ENCODE measurements at regions not wholly inside any gene's neighbourhood (a gene's known extent, or its start where the extent isn't known, plus 50 kb on each side); places are given as distances from the start of the nearest gene placed in this dataset.

DNA sequence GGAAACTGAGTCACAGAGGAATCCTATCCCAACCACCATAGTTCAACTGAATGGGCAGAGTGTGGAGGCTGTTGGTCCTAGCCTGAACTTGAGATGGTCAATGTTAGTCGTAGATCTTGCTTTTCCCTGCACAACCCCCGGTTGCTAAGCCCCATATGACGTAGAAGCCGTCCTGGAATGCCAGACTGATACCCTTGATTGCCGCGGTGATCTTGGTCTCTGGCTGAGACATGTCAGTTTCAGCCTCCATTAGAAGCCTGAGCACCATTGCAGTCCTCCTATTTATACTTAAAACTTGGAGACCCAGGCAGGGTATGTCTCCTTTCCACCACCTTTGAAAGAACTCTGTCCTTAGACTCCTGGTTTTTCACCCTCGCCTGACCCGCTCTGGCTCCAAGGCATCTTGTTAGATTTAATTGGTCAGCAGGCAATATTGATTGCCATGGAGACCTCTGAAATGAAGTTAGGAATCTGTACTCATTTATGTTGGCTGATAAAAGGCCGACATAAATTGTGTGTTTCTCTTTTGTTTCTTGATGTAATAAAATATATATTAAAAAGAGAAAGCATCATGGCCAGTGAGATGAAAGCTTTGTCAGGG, 53.4 kb downstream of the RPLP1 start:
- no peak for ATAC-seq

DNA sequence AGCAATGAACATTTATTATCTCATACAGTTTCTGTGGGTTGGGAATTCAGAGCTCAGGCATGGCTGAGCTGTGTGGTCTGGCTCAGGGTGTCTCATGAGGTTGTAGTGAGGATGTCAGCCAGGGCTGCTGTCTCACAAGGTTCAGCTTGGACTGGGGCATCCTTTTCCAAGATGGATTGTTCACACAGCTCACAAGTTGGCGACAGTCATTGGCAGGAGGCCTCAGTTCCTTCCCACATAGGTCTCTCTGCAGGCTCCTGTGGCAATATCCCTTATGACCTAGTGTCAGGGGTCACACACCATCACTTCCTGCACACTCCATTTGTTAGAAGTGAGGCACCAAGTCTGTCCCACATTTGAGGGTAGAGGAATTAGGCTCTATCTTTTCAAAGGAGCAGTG, 56.0 kb downstream of the RPLP1 start:
- ATAC-seq, result no peak

DNA sequence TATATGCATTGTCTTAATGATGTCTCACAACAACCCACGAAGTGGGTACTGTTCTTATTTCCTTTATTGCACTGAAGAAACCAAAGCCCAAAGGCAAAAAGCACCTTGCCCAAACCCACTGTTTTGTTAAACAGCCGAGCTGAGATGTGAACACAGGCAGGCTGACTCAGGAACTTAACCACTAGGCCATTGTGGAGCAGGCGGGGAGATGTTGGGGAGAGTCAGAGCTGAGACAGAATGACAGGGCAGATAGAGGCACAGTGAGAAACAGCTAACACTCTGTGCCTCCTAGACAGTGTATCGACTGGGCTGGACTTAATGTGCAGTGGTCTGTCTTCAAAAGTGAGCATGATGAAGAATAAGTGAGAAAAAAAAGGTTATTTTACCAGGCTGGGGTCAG, 56.5 kb downstream of the RPLP1 start:
- ATAC-seq, result no peak

DNA sequence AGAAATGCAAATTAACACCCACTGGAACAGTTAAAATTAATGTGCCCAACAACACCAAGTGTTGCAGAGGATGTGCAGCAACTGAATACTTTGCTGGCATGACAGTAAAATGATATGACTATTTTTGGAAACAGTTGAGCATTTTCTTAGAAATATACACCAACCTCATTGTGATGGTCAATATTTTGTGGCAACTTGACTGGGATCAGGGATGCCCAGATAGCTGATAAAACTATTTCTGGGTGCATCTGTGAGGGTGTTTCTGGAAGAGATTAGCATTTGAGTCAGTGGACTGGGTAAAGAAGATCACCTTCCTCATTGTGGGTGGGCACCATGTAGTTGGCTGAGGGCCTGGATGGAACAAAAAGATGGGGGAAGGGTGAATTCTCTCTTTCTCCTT, 57.9 kb downstream of the RPLP1 start:
- ATAC-seq, result no peak

DNA sequence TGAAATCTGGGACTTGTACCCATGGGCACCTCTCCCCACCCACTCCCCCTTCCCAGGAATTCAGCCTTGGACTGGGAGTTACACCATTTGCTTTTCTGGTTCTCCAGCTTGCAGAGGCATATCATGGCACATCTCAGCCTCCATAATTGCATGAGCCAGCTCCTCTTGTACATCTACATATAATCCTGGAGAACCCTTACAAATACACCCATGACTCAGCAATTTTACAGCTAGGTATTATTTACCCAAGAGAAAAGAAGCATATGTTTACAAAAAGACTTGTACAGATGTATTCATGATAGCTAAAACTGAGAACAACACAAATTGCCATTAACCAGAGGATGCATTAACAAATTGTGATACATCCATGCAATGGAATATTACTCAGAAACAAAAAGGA, 58.4 kb downstream of the RPLP1 start:
- ATAC-seq, result no peak

DNA sequence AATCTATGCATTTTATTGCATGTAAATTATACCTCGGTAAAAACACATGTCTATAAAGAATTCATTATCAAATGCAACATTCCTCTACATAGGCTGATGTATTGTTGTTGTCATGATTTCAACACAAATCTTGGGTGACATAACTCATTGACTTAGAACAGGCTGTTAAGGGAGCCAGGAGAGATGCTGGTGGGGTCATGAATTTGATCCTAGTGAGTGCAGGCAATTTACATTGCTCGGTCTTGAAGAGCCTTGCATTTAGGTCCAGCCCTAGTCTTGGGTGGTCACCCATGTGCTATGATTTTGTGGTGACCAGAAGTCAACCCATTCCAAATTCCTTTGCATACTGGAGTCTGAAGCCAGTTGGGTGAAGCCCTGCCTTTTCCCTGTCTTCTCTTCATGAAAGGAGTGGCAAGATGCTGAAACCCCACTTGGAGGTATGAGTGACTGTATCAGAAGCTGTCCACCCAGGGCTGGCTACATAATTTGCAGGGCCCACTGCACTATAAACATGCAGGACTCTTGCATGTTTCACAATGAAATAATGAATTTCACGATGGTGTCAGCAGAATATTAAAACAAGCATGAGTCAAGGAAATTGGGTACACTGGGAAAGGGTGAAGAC, 59.2 kb downstream of the RPLP1 start:
- ATAC-seq, result no peak

DNA sequence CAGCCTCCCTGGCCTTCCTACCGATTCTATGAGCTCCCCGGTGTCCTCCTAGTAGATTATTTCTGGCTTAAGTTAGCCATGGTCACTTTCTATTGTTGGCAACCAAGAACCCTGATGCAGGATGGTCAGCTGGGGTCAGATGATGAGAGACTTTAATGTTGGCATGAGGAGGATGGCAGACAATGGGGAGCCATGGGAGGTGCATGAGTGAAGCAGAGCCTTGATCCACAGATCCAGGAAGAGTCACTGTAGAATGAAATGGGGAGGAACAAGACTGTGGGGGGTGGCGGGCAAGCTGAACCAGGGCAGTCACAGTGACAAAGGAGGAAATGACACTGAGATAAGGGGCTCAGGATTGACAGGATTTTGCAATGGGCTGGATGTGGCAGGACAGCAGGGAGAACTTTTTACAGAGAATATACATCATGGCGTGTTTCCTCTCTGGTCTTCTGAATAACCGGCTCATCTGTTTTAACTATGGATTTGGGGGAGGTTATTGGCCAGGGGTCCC, 60.9 kb downstream of the RPLP1 start:
- ATAC-seq, result no peak

DNA sequence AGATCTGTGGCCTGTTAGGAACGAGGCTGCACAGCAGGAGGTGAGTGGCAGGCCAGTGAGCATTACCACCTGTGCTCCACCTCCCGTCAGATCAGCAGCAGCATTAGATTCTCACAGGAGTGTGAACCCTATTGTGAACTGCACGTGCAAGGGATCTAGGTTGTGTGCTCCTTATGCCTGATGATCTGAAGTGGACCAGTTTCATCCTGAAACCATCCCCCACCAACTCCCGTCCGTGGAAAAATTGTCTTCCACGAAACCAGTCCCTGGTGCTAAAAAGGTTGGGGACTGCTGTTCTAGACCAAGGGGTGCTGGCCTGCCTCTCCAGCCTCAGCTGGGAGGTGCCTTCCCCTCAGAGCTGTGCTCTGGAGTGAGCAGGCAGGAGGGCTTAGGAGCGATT, 61.4 kb downstream of the RPLP1 start:
- ATAC-seq, result no peak

DNA sequence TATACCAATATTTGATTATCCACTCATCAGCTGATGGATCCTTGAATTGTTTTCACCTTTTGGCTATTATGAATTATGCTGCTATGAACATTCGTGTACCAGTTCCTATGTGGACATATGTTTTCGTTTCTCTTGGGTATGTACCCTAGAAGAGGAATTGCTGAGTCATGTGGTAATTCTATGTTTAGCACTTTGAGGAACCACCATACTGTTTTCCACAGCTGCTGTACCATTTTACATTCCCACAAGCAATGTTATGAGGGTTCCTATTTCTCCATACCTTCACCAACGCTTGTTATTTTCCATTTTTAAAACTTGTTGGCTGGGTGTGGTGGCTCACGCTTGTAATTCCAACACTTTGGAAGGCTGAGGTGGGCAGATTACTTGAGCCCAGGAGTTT, 62.9 kb downstream of the RPLP1 start:
- no peak for ATAC-seq

DNA sequence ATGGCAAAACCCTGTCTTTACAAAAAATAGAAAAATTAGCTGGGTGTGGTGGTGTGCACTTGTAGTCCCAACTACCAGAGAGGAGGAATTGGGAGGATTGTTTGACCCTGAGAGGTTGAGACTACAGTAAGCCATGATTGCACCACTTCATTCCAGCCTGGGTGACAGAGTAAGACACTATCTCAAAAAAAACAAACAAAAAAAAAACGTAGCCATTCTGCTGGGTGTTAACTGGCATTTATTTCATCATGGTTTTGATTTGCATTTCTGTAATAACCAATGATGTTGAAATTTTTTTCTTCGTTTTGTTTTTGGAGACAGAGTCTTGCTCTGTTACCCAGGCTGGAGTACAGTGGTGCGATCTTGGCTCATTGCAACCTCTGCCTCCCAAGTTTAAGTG, 63.3 kb downstream of the RPLP1 start:
- ATAC-seq, result no peak

DNA sequence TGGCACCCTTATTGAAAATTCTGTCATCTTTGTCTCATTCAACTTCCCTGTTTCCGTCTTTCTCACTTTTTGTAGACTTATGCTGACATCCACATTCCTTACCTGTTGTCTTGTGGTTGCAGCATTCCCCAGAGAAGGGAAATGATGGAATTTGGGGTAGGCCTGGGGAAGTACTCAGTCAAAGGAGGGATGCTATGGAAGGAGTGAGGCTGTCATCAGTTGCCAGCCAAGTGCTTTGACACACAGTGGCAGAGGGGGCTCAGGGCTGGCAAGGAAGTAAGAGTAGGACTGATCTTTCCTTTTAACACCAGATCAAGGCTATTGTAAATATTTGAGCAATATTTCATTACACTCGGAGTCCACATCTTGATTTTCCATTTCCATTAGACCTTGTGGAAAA, 64.4 kb downstream of the RPLP1 start:
- no peak for ATAC-seq

DNA sequence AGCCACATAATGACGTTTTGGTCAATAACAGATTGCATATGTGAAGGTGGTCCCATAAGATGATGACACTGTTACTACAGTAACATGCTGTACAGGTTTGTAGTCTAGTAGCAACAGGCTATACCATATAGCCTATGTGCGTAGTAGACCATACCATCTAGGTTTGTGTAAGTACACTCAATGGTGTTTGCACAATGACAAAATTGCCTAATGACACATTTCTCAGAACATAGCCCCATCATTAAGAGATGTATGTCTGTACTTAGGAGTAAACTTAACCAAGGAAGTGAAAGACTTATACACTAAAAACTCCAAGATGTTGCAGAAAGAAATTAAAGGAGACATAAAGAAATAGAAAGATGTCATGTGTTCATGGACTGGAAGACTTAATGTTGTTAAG, 66.2 kb downstream of the RPLP1 start:
- ATAC-seq, result no peak

DNA sequence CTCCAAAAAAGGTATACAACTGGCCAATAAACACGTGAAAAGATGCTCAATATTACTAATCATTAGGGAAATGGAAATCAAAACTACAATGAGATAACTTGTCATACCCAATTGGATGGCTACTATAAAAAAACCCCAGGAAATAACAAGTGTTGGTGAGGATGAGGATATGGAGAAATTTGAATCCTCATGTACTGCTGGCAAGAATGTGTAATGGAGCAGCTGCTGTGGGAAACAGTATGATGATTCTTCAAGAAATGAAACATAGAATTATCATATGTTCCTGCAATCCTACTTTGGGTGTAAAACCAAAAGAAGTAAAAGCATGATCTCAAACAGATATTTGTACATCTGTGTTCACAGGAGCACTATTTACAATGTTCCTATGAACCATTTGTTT, 67.4 kb downstream of the RPLP1 start:
- no peak for ATAC-seq

DNA sequence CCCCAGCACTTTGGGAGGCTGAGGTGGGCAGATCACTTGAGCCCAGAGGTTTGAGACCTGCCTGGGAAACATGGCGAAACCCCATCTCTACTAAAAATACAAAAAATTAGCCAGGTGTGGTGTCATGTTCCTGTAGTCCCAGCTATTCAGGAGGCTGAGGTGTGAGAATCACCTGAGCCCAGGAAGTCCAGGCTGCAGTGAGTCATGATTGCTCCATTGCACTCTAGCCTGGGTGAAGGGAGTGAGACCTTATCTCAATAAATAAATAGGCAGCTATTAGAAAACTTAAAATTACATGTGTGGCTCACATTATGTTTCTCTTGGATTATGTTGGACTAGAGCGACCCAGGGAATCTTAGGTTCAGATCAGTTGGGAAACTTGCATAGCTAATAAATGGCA, 69.7 kb downstream of the RPLP1 start:
- no peak for ATAC-seq

DNA sequence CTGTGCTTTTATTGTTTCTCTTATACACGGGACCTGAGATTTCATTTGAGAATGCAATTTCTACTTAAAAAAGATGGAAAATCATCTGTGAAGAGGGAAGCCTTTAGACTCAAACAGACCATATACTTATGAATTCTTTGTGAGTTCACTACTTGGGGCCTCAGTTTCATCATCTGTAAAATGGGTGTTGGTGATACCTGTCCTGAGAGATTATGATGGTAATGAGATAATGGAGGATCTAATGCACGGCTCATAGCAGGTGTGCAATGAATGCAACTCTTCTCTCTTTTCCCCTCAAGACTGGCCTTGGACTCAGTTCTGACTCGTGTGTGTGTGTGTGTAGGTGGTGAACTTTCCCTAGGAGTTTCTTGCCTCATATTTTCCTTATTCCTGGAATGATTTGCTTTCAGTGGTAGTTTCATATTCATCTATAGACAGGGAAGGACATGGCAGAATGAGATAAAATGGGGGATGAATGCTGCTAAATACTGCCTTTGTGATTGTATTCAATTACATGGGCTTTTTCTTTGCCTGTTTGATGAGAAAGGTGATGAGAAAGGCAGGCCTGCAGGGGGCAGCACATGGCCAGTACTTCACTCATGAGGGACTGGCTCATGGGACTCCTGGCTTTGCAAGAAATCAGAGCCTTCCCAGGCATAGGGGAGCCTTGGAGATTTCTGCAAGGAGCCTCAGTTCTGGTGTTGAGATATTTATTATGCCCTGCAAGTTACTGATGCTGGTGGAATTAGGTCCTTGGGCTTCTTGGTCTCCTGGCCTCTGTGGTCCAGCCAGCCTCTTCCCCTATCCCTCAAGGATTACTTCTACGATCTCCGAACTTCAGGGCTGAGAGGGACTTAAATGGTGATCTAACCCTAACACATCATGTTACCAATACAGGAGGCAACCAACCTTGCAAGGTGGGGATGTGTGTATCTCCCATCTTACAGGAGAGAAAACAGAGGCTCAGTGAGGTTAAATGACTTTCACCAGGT, 70.7 kb downstream of the RPLP1 start:
- peak; percentile 87 for ATAC-seq

DNA sequence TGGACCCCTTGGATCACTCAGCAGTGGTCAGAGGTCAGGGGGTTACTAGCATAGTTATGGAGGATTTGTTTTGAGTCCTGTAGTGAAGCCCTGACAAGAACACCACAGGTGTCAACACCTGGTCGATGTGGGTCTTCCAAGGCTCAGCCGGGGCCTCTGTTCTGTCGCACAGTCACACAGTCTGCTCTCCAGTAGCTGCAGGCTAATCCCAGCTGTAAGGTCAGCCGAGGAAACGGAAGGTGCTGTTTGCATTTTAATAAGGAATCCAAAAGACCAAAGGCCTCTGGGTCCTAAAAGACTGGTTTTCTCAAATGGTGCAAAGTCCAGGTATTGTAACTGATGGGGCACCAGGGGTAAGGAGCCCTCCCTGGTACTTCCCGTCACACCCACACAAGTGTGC, 71.7 kb downstream of the RPLP1 start:
- no peak for ATAC-seq

DNA sequence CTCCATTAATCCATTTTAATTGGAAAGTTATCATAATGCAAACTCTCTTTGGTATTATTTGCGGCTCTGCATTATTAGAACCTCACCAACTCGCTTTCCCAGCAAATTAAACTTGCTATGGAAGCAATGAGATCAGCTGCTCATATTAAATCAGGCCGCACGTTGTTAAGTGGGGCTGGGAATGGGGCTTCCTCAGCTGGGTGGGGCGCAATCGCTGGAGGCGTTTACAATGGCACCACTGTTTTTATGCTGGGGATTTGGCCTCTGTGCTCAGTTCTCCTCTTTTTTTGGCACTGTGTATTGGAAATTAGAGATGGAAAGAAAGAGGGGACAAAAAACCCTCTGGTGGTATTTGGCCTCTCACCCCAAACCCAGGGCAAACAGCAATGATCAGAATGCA, 72.2 kb downstream of the RPLP1 start:
- no peak for ATAC-seq

DNA sequence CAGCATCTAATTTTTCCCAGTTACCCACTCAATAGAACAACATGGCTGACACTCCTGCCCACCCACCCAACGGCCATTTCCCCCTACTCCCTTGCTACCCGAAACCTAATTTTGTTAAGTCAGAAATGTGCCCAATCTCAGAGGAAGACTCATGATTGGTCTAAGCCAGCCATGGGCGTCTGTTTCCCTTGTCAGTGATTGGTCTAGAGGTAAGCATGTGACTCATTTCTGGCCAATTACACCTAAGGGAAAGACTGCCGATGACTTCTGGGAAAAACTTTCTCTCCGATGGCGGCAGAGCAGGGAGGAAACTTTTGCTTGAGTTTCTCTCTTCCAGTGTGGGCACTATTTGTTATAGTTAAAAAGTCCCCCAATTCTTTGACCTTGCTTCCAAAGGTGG, 72.9 kb downstream of the RPLP1 start:
- ATAC-seq, result no peak

DNA sequence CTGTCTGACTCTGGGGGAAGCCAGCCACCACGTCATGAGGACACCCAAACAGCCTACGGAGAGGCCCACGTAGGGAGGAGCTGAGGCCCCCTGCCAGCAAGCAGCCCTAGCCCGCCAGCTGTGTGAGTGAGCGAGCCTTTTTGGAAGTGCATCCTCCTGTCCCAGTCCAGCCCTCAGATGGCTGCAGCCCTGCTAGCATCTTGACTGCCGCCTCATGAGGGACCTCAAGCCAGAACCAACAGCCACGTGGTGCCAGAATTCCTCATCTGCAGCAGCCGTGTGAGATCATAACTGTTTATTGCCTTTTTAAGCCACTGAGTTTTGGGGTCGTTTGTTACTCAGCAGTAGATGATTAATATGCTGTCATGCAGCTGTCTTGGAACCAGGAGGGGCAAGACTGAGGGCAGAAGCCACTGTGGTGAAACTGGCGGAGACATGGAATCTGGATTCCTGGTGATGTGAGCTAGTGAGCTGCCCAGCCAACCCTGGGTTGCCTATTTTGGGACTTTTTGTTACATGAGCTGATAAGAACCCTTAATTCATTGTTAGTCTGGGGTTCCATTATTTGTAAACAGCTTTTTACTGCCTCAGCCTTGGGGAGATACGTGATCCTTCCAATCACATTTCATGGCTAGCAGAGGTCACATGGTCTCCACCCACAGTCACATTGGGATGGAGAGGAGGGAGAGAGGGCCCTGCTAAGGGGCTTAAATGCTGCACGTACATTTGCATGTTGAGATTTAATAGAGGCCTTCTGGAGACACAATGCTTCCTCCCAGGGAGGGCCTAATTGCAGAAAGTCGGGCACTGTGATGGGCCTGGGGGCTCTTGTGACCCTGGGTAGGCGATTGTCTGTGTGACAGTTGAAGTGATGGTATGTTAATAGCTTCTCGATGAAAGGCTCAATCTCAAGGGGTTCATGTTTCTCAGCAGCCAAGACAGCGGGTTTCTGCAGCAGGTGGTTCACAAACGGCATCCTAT, 73.8 kb downstream of the RPLP1 start:
- no peak for ATAC-seq

DNA sequence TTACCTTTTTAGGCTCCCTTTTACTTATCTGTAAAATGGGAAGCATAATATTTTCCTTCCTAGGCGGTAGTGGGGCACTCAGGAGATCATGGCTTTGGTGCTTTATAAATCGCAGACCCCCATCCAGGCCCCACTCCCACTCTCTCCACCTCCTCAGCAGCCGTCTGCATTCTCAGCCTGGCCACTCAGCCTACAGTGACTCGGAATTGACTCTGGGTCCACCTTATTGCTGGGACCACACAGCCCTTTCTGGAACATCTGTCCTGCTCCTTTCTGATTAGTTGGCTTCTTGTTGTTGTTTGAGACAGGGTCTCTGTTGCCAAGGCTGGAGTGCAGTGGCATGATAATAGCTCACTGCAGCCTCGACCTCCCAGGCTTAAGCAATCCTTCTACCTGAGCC, 76.5 kb downstream of the RPLP1 start:
- no peak for ATAC-seq

DNA sequence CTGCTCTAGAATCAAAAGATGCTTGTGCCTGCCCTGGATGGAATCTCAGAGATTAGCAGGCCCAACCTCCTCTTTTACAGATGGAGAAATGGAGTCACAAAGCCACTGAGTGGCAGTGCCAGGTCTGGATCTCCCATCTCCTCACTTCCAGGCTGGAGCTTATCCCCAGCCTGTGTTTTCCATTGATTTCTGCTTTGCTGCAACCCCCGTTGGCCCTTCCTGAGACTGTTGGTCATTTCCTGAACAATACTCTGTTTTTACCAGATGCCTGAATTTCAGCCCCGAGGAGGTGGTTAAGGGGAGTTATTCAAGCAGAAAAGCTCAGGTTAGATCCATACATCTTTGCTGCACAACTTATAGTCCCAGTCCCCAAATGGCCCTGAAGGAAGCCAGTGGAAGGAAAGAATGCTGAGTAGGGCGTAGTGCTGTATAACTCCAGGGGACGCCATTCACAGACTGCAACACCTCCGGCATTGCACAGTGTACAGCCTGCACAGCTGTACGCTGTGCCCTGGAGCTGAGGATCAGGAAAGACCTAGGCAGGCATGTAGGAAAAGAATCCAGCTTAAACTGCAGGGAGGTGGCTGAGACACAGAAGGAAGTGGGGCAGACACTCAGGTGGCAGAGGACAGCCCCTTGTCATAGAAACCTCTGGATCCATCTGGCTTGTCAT, 77.5 kb downstream of the RPLP1 start:
- no peak for ATAC-seq
